Vagina (tissue), 2 donors: ENCODE measurements at regions not wholly inside any gene's neighbourhood (a gene's known extent, or its start where the extent isn't known, plus 50 kb on each side); places are given as distances from the start of the nearest gene placed in this dataset.

Source experiments
- DNase-seq, 2 donors: peaks; one replicate each; pipeline ENCODE4 v3.0.0-alpha.2; 2017; ENCODE audit errors: extremely low spot score in 2 of 2
- H3K27ac ChIP-seq: fragments of 200-600 bp; sonication (generic); one replicate; pipeline ENCODE4 v1.5.1; 2019
- H3K27me3 ChIP-seq: fragments of 200-600 bp; sonication (generic); one replicate; pipeline ENCODE4 v1.5.1; 2019
- H3K36me3 ChIP-seq, 2 donors: fragments of 200-600 bp; sonication (generic); one replicate each; pipeline ENCODE4 v1.5.1; 2017 to 2019
- H3K4me1 ChIP-seq: fragments of 200-600 bp; sonication (generic); one replicate; pipeline ENCODE4 v1.5.1; 2019
- H3K4me3 ChIP-seq, 2 donors: fragments of 200-600 bp; sonication (generic); 1 replicate in 1 of 2; 2 replicates in 1 of 2; pipeline ENCODE4 v1.5.1; 2016 to 2019
- H3K9me3 ChIP-seq: fragments of 200-600 bp; sonication (generic); one replicate; pipeline ENCODE4 v1.5.1; 2019
- POLR2A ChIP-seq, 2 donors: fragments of 450-650 bp; IDR thresholded peaks; one replicate each; pipeline ENCODE4 v1.6.1; 2017; ENCODE audit warnings: antibody characterized with exemption in 2 of 2, mild to moderate bottlenecking in 2 of 2, moderate library complexity in 2 of 2
- POLR2AphosphoS5 ChIP-seq, 2 donors: sonication (generic); formaldehyde crosslinking; IDR thresholded peaks; one replicate each; pipeline ENCODE4 v1.9.0; 2017; ENCODE audit warnings: antibody characterized with exemption in 2 of 2, mild to moderate bottlenecking in 2 of 2, low read depth in 1 of 2; ENCODE audit not compliant: insufficient read depth in 1 of 2
- intact Hi-C: fragments of 100-400 bp; cut with DNase I; formaldehyde crosslinking; loops from one replicate; pipeline ENCODE4 v1.15.1; 2023
- TF ChIP-seq, protein P1 (sequence below), 3 experiments: fragments of 450-650 bp in 2 of 3; fragments of 200-600 bp in 1 of 3; sonication (generic) in 1 of 3; IDR thresholded peaks; one replicate each; pipeline ENCODE4 v1.5.1; 2017 to 2019; ENCODE audit warnings: antibody characterized with exemption in 3 of 3, mild to moderate bottlenecking in 2 of 3, moderate library complexity in 2 of 3

DNA sequence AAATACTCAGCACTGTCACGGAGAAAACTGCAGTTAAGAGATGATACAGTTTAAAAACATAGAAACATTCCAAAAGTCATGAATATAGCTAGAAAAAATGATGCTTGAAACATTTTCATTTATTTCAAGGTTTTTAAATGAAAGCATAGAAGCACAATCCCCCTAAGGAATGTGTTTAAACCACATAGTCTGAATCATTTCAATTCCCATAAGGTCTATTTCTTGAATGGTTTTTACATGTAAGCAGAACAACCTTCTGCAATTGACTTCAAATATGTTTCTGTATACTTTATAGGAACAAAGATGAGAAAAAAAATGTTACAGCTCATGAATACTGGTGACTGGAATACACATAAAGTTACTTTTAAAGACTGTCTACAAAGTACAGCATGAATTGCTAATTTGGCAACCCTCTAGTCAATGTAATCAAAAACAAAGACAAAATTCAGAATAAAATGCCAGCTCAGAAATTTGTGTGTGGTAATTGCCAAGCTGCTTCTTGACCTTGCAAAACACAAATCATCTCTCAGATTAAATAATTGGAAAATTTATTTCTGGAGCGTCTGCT lies 886.4 kb upstream of the ADGRL3 start:
- no peak for DNase-seq
- H3K27me3 ChIP-seq, result no peaks in the 10 kb centered on the region
- no peaks in the 10 kb centered on the region for H3K9me3 ChIP-seq
- TF ChIP-seq, protein P1, sequence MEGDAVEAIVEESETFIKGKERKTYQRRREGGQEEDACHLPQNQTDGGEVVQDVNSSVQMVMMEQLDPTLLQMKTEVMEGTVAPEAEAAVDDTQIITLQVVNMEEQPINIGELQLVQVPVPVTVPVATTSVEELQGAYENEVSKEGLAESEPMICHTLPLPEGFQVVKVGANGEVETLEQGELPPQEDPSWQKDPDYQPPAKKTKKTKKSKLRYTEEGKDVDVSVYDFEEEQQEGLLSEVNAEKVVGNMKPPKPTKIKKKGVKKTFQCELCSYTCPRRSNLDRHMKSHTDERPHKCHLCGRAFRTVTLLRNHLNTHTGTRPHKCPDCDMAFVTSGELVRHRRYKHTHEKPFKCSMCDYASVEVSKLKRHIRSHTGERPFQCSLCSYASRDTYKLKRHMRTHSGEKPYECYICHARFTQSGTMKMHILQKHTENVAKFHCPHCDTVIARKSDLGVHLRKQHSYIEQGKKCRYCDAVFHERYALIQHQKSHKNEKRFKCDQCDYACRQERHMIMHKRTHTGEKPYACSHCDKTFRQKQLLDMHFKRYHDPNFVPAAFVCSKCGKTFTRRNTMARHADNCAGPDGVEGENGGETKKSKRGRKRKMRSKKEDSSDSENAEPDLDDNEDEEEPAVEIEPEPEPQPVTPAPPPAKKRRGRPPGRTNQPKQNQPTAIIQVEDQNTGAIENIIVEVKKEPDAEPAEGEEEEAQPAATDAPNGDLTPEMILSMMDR (IDR thresholded peaks at IDR 0.05), result no peak
- TF ChIP-seq POLR2A (IDR thresholded peaks at IDR 0.05) (no peak), POLR2AphosphoS5 (IDR thresholded peaks at IDR 0.05; ENCODE audit: insufficient read depth in 1 of 2, low read depth in 1 of 2) (no peak)
- H3K27ac ChIP-seq, result no peak overlapping the region
- H3K36me3 ChIP-seq, result no peaks in the 10 kb centered on the region
- intact Hi-C loops, result no loop called here
- no peaks in the 10 kb centered on the region for H3K4me1 ChIP-seq
- no peak overlapping the region for H3K4me3 ChIP-seq

DNA sequence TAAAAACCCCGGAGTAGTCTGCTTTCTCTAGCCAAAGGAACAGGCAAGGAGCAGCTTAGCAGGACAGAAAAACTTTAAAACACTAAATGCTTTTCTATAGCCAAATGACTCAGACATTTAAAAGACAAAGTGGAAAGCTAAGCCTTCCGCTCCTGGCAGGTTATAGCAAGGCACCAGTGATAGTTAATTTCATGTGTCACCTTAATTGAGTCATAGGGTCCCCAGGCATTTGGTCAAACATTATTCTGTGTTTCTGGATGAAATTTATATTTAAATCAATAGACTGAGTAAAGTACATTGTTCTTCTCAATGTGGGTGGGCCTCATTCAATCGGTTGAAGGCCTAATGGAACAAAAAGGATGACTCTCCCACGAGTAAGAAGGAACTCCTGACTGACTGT lies 885.7 kb upstream of the ADGRL3 start:
- Histone ChIP-seq H3K9me3 (no peaks in the 10 kb centered on the region), H3K27ac (no peak overlapping the region), H3K27me3 (no peaks in the 10 kb centered on the region), H3K36me3 (no peaks in the 10 kb centered on the region), H3K4me3 (no peak overlapping the region), H3K4me1 (no peaks in the 10 kb centered on the region)
- no peak for DNase-seq
- TF ChIP-seq, protein P1 (IDR thresholded peaks at IDR 0.05), result no peak
- TF ChIP-seq POLR2AphosphoS5 (IDR thresholded peaks at IDR 0.05; ENCODE audit: insufficient read depth in 1 of 2, low read depth in 1 of 2), result no peak
- no peak for TF ChIP-seq POLR2A (IDR thresholded peaks at IDR 0.05)
- intact Hi-C loops, result no loop called here

DNA sequence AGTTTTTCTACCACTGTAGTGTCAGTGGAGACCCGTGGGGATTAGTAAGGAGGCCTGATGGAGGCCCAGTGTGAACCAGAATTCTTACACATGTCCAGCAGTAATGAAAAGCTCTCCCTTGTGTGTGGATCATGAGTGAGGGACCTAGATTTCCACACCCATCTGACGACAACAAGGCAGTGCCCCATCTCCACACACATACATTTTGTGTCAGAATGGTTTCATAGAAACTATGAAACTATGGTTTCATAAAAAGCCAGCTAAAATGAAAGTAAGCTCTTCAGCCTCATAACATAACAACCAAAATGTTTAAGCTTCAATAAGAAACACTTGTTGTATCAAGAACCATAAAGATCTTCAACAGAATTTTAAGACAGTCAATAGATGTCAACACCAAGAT lies 884.5 kb upstream of the ADGRL3 start:
- TF ChIP-seq POLR2AphosphoS5 (IDR thresholded peaks at IDR 0.05; ENCODE audit: insufficient read depth in 1 of 2, low read depth in 1 of 2) (no peak), POLR2A (IDR thresholded peaks at IDR 0.05) (no peak)
- TF ChIP-seq, protein P1 (IDR thresholded peaks at IDR 0.05), result no peak
- no peak for DNase-seq
- Histone ChIP-seq H3K27me3 (no peaks in the 10 kb centered on the region), H3K4me1 (no peaks in the 10 kb centered on the region), H3K36me3 (no peaks in the 10 kb centered on the region), H3K9me3 (no peaks in the 10 kb centered on the region), H3K27ac (no peak overlapping the region), H3K4me3 (no peak overlapping the region)
- intact Hi-C loops, result no loop called here

DNA sequence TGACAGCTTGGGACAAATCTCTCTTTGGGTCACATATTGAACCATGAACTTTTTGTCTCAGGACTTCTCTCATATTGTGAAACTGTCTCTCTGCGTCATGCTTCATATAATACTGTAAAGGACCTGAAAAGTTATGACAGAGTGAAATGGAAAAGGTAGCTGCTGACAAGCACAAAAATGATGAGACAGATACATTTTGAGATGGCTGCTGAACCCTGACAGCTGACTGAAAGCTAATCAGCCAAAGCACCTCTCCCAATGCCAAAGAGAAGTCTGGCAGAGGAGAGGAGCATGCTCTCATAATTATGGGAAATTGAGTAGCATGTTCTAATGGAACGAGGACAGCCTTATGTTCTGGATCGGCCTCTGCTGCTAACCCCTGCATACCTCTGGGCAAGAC lies 873.4 kb upstream of the ADGRL3 start:
- no peaks in the 10 kb centered on the region for H3K36me3 ChIP-seq
- no peak overlapping the region for H3K27ac ChIP-seq
- TF ChIP-seq, protein P1 (IDR thresholded peaks at IDR 0.05), result no peak
- no peak for TF ChIP-seq POLR2AphosphoS5 (IDR thresholded peaks at IDR 0.05; ENCODE audit: insufficient read depth in 1 of 2, low read depth in 1 of 2)
- TF ChIP-seq POLR2A (IDR thresholded peaks at IDR 0.05), result no peak
- intact Hi-C loops, result no loop called here
- no peaks in the 10 kb centered on the region for H3K9me3 ChIP-seq
- H3K4me1 ChIP-seq, result no peaks in the 10 kb centered on the region
- no peaks in the 10 kb centered on the region for H3K27me3 ChIP-seq
- DNase-seq, result no peak
- H3K4me3 ChIP-seq, result no peak overlapping the region

DNA sequence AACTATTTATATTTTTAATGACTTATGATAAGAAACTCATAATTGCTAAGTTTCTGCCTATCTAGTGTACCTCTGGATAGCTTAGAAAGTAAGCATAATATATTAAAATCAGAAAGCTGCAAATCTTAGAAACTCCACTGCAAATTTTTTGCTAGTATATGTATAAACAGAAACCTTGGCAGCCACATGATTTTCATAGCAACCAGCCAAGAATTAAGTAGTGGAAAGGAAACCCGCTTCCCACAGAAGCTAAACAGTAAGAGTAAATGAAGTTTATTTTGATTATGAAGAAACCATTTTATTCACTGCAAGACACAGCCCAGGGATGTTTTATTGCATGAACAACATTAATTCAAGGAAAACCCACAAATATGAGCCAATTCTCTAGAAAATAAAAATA lies 872.5 kb upstream of the ADGRL3 start:
- Histone ChIP-seq H3K36me3 (no peaks in the 10 kb centered on the region), H3K27me3 (no peaks in the 10 kb centered on the region), H3K4me1 (no peaks in the 10 kb centered on the region), H3K4me3 (no peak overlapping the region), H3K27ac (no peak overlapping the region), H3K9me3 (no peaks in the 10 kb centered on the region)
- intact Hi-C loops, result no loop called here
- DNase-seq, result no peak
- TF ChIP-seq, protein P1 (IDR thresholded peaks at IDR 0.05), result no peak
- TF ChIP-seq POLR2AphosphoS5 (IDR thresholded peaks at IDR 0.05; ENCODE audit: insufficient read depth in 1 of 2, low read depth in 1 of 2) (no peak), POLR2A (IDR thresholded peaks at IDR 0.05) (no peak)
